Ectodermal cell (in vitro differentiated cells): ENCODE measurements at regions not wholly inside any gene's neighbourhood (a gene's known extent, or its start where the extent isn't known, plus 50 kb on each side); places are given as distances from the start of the nearest gene placed in this dataset.

ENCODE experiments used
- H3K27ac ChIP-seq: 2 replicates; pipeline ENCODE4 v1.7.0; 2013; ENCODE audit warnings: mild to moderate bottlenecking, low read depth, low read length; ENCODE audit not compliant: insufficient read depth, poor library complexity, severe bottlenecking
- H3K27me3 ChIP-seq: 2 replicates; pipeline ENCODE4 v1.7.0; 2013; ENCODE audit warnings: mild to moderate bottlenecking, low read length; ENCODE audit not compliant: insufficient read depth, control insufficient read depth, poor library complexity, severe bottlenecking
- H3K36me3 ChIP-seq: one replicate; pipeline ENCODE4 v1.7.0; 2013; ENCODE audit warnings: low read length; ENCODE audit not compliant: control insufficient read depth, insufficient read depth
- H3K4me1 ChIP-seq: one replicate; pipeline ENCODE4 v1.7.0; 2013; ENCODE audit warnings: low read length; ENCODE audit not compliant: control insufficient read depth, insufficient read depth
- H3K4me3 ChIP-seq: 2 replicates; pipeline ENCODE4 v1.7.0; 2013; ENCODE audit warnings: low read depth, low read length, control low read depth; ENCODE audit not compliant: insufficient read depth
- H3K9me3 ChIP-seq: 2 replicates; pipeline ENCODE4 v1.7.0; 2013; ENCODE audit warnings: mild to moderate bottlenecking, low read length, moderate library complexity; ENCODE audit not compliant: control insufficient read depth
- WGBS, 2 experiments: methylation state at CpG; one replicate each; pipeline ENCODE4 v1.1.7; 2013; ENCODE audit warnings: missing lambda C conversion rate in 2 of 2; 5-methylcytosine and 5-hydroxymethylcytosine counted together

DNA sequence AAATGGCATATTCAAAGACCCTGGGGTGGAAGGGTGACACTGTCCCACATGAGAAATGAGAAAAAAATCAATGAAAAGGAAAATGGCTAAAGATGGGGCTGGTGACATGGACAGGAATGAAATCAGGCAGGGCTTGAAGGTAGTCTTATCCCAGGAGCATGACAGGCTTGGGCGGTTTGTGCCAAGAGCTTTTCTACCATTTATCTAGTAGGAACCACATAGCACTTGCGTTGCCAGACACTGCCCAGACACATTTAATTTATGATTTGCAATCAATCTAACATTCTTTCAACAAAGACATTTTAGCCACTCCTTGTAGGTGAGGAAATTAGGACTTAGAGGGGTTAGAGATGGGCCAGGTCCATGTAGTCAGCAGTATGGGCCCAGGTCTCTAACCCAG, 106.6 kb upstream of the NR2F2 start:
- Histone ChIP-seq H3K27me3 (no peaks in the 10 kb centered on the region), H3K4me1 (no peaks in the 10 kb centered on the region), H3K36me3 (no peaks in the 10 kb centered on the region), H3K9me3 (no peaks in the 10 kb centered on the region), H3K27ac (no peak overlapping the region), H3K4me3 (no peak overlapping the region)
- 95 to 99% methylated on average over 2 of the region's 2 CpGs for WGBS, 2 experiments

- Histone ChIP-seq H3K36me3 (no peaks in the 10 kb centered on the region), H3K4me3 (no peak overlapping the region), H3K4me1 (no peaks in the 10 kb centered on the region), H3K9me3 (no peaks in the 10 kb centered on the region), H3K27me3 (no peaks in the 10 kb centered on the region), H3K27ac (no peak overlapping the region)
- 66 to 70% methylated on average over 5 of the region's 5 CpGs for WGBS, 2 experiments
These were observed 104.7 kb upstream of the NR2F2 start for GRCh38 chr15:96225642-96226259.

GRCh38 chr15:96230526-96231181, 99.8 kb upstream of the NR2F2 start:
- no peaks in the 10 kb centered on the region for H3K27me3 ChIP-seq
- no peaks in the 10 kb centered on the region for H3K36me3 ChIP-seq
- no peaks in the 10 kb centered on the region for H3K9me3 ChIP-seq
- no peak overlapping the region for H3K27ac ChIP-seq
- no peak overlapping the region for H3K4me3 ChIP-seq
- 98 to 99% methylated on average over 3 of the region's 3 CpGs for WGBS, 2 experiments
- no peaks in the 10 kb centered on the region for H3K4me1 ChIP-seq

DNA sequence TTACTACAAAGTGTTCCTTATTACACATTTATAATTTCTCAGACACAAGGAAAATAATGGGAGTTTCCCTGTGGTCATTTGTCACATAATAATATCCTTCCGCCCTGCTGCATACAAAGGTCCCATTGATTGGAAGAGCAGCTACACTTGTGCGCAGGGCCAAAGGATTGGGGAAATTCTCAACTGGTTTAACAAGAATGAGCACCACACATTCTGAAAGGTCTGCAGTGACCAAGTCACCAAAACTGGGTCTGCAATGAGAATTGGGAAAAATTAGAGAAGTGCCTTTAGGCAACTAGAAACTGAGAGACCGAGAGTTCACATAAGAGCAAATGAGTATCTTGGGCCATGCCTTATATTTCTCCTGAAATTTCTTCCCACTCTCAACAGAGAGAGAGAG, 98.2 kb upstream of the NR2F2 start:
- WGBS, 2 experiments = 94 to 96% methylated on average over 3 of the region's 3 CpGs
- no peak overlapping the region for H3K4me3 ChIP-seq
- no peaks in the 10 kb centered on the region for H3K9me3 ChIP-seq
- H3K27me3 ChIP-seq = no peaks in the 10 kb centered on the region
- no peaks in the 10 kb centered on the region for H3K4me1 ChIP-seq
- no peaks in the 10 kb centered on the region for H3K36me3 ChIP-seq
- no peak overlapping the region for H3K27ac ChIP-seq

DNA sequence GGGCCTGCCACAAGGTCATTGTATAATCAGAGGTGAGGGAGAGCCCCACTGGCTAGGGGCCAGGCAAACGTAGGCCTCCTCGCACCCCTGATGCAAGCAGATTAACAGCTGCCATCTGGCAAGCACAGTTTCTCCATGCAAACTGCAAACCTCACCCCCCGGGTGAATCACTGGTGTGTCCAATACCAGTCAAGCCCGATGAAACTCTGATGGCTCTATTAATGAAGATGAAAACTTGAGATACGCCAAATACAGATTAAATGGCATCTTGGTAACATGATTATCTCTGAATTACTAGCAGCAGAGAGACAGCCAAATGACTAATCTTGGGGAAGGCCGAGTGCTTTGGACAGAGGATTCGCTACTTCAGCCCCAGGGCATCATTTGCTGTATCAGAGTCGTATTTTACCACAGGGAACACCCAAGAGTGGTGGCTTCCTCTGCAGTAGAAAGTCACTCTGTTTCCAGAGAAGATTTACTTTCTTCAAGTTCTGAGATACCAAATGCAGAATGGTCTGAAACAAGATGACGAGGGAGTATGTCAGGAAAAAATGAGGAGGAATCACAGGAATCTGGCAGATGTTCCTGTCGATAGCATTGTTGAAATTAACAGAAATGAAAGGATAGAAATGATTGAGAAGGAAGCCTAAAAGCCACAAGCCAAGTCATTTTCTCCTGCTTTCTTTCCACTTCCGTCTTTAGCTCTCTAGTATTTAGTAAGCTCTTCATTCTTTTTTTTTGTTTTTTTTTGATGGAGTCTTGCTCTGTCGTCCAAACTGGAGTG, 96.2 kb upstream of the NR2F2 start:
- Histone ChIP-seq H3K27me3 (no peaks in the 10 kb centered on the region), H3K9me3 (no peaks in the 10 kb centered on the region), H3K4me3 (no peak overlapping the region), H3K4me1 (no peaks in the 10 kb centered on the region), H3K27ac (no peak overlapping the region), H3K36me3 (no peaks in the 10 kb centered on the region)
- 91 to 93% methylated on average over 12 of the region's 12 CpGs for WGBS, 2 experiments

- Histone ChIP-seq H3K27ac (no peak overlapping the region), H3K4me1 (no peaks in the 10 kb centered on the region), H3K9me3 (no peaks in the 10 kb centered on the region), H3K36me3 (no peaks in the 10 kb centered on the region), H3K27me3 (no peaks in the 10 kb centered on the region), H3K4me3 (no peak overlapping the region)
- WGBS, 2 experiments = 100% methylated on average over 1 of the region's 1 CpG; no CpG with 5 or more reads in 1 of the 2 experiments
These were observed 93.5 kb upstream of the NR2F2 start for GRCh38 chr15:96237002-96237401.

- Histone ChIP-seq H3K27me3 (no peaks in the 10 kb centered on the region), H3K36me3 (no peaks in the 10 kb centered on the region), H3K9me3 (no peaks in the 10 kb centered on the region), H3K27ac (no peak overlapping the region), H3K4me3 (no peak overlapping the region), H3K4me1 (no peaks in the 10 kb centered on the region)
- WGBS, 2 experiments = no CpG with 5 or more reads among the region's 1 CpG
These were observed 87.7 kb upstream of the NR2F2 start for GRCh38 chr15:96242761-96243160.

DNA sequence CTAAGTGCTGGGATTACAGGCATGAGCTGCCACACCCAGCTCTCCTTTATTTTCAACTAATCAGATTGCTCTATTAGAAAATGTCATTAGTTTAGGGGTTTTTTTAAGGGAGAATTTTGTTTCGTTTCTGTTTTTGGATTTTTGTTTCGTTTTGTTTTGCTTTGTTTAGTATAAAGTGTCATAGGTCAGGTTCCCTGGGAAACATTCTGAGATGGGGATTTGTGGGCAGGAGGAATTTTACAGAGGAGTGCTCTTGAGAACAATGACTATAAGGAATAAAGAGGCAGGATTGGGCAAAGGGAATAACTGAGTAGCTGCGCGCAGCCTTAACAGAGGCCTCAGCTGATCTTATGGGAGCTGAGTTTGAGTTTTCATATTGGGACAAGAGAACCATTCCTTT, 86.8 kb upstream of the NR2F2 start:
- H3K4me1 ChIP-seq = no peaks in the 10 kb centered on the region
- no peak overlapping the region for H3K4me3 ChIP-seq
- 90 to 94% methylated on average over 4 of the region's 4 CpGs for WGBS, 2 experiments
- no peaks in the 10 kb centered on the region for H3K27me3 ChIP-seq
- H3K9me3 ChIP-seq = no peaks in the 10 kb centered on the region
- H3K27ac ChIP-seq = no peak overlapping the region
- no peaks in the 10 kb centered on the region for H3K36me3 ChIP-seq

- no peaks in the 10 kb centered on the region for H3K9me3 ChIP-seq
- H3K27me3 ChIP-seq = no peaks in the 10 kb centered on the region
- H3K36me3 ChIP-seq = no peaks in the 10 kb centered on the region
- no peaks in the 10 kb centered on the region for H3K4me1 ChIP-seq
- 92 to 93% methylated on average over 1 to 2 of the region's 2 CpGs for WGBS, 2 experiments
- H3K27ac ChIP-seq = no peak overlapping the region
- no peak overlapping the region for H3K4me3 ChIP-seq
These were observed 85.2 kb upstream of the NR2F2 start for GRCh38 chr15:96245252-96245651.

- Histone ChIP-seq H3K9me3 (no peaks in the 10 kb centered on the region), H3K4me1 (no peaks in the 10 kb centered on the region), H3K4me3 (no peak overlapping the region), H3K36me3 (no peaks in the 10 kb centered on the region), H3K27ac (no peak overlapping the region), H3K27me3 (no peaks in the 10 kb centered on the region)
- 78 to 91% methylated on average over 2 to 4 of the region's 4 CpGs for WGBS, 2 experiments
These were observed 84.4 kb upstream of the NR2F2 start for GRCh38 chr15:96246057-96246456.
